ENCODE measurements at regions not wholly inside any gene's neighbourhood (a gene's known extent, or its start where the extent isn't known, plus 50 kb on each side); places are given as distances from the start of the nearest gene placed in this dataset.
"Not testable (repeated sequence)": the region's sequence is repeated elsewhere in the genome, so short reads cannot be mapped to it uniquely, and the experiment has no call there.

GRCh38 chr1:120952871-120953265 lies 63.3 kb downstream of the PPIAL4A start:
- H3K9me3 ChIP-seq; H3K36me3 ChIP-seq; H3K27me3 ChIP-seq; DNase-seq; H3K4me1 ChIP-seq; intact Hi-C loops (cut with DNase I); ATAC-seq; H3K27ac ChIP-seq: not testable (repeated sequence)
- peak overlapping the region in 3 of 12 donors; percentile 10 to 29 (median 20) for H3K4me3 ChIP-seq
- WGBS, 4 donors = 14 to 30% (median 28%) methylated on average over 10 to 18 of the region's 19 CpGs

- WGBS, 4 donors = 33 to 72% (median 45%) methylated on average over 21 of the region's 21 CpGs
- Histone ChIP-seq H3K4me3 (no peak overlapping the region), H3K27ac (no peak overlapping the region), H3K4me1 (no peaks in the 10 kb centered on the region), H3K36me3 (no peaks in the 10 kb centered on the region), H3K9me3 (no peaks in the 10 kb centered on the region), H3K27me3 (peaks cover 0 to 3% (median 0%) of the 10 kb centered on the region in 9 donors)
- ATAC-seq (no peak), DNase-seq (no peak)
- intact Hi-C loops (cut with DNase I) = no loop called here
- TF ChIP-seq CTCF (IDR thresholded peaks at IDR 0.05) = no peak
- TF ChIP-seq POLR2A (IDR thresholded peaks at IDR 0.05) = no peak
These were observed 65.2 kb downstream of the PPIAL4A start for GRCh38 chr1:120954736-120955135.

GRCh38 chr1:120955961-120956360 lies 66.4 kb downstream of the PPIAL4A start:
- ATAC-seq; intact Hi-C loops (cut with DNase I): not testable (repeated sequence)
- WGBS, 4 donors = 19 to 72% (median 54%) methylated on average over 2 of the region's 2 CpGs

GRCh38 chr1:120966018-120966417 lies 76.4 kb downstream of the PPIAL4A start:
- ATAC-seq; DNase-seq; H3K4me3 ChIP-seq; intact Hi-C loops (cut with DNase I); H3K27me3 ChIP-seq; H3K4me1 ChIP-seq; H3K27ac ChIP-seq; H3K9me3 ChIP-seq; H3K36me3 ChIP-seq: not testable (repeated sequence)
- 20 to 57% (median 38%) methylated on average over 1 to 5 of the region's 5 CpGs for whole genome bisulfite sequencing, 4 donors

More at GRCh38 chr1:120955961-120956360, 66.4 kb downstream of the PPIAL4A start:
- not testable (repeated sequence) for H3K4me1 ChIP-seq, H3K4me3 ChIP-seq, H3K27ac ChIP-seq, H3K36me3 ChIP-seq, H3K9me3 ChIP-seq, DNase-seq, H3K27me3 ChIP-seq

GRCh38 chr1:120972863-120973262 lies 83.3 kb downstream of the PPIAL4A start:
- intact Hi-C loops (cut with DNase I); H3K4me1 ChIP-seq; H3K4me3 ChIP-seq; H3K9me3 ChIP-seq; H3K27ac ChIP-seq; H3K36me3 ChIP-seq; H3K27me3 ChIP-seq: not testable (repeated sequence)
- ATAC-seq (peak; percentile 32 to 92 (median 66)), DNase-seq (peak in 1 of 5 donors; percentile 30)
- WGBS, 4 donors = 18 to 30% (median 21%) methylated on average over 1 to 2 of the region's 2 CpGs

- H3K36me3 ChIP-seq; H3K27me3 ChIP-seq; H3K27ac ChIP-seq; intact Hi-C loops (cut with DNase I); DNase-seq; H3K4me3 ChIP-seq; ATAC-seq; H3K4me1 ChIP-seq; H3K9me3 ChIP-seq: not testable (repeated sequence)
- 90 to 98% (median 97%) methylated on average over 4 of the region's 4 CpGs for WGBS, 4 donors
These were observed 84.3 kb downstream of the PPIAL4A start for GRCh38 chr1:120973836-120974235.

GRCh38 chr1:120977279-120977678 lies 87.7 kb downstream of the PPIAL4A start:
- H3K36me3 ChIP-seq; H3K27me3 ChIP-seq; ATAC-seq; H3K4me3 ChIP-seq; DNase-seq; intact Hi-C loops (cut with DNase I); H3K4me1 ChIP-seq; H3K9me3 ChIP-seq; H3K27ac ChIP-seq: not testable (repeated sequence)
- WGBS, 4 donors = 41 to 52% (median 45%) methylated on average over 2 to 6 of the region's 6 CpGs

- H3K27ac ChIP-seq; H3K4me3 ChIP-seq; H3K4me1 ChIP-seq; ATAC-seq; DNase-seq; H3K9me3 ChIP-seq; intact Hi-C loops (cut with DNase I); H3K36me3 ChIP-seq; H3K27me3 ChIP-seq: not testable (repeated sequence)
- 50 to 78% (median 69%) methylated on average over 1 to 3 of the region's 3 CpGs for WGBS, 4 donors
These were observed 92.0 kb downstream of the PPIAL4A start for GRCh38 chr1:120981489-120982094.

GRCh38 chr1:120994614-120995013 lies 105.0 kb downstream of the PPIAL4A start:
- ATAC-seq; H3K9me3 ChIP-seq; DNase-seq; H3K4me1 ChIP-seq; H3K36me3 ChIP-seq; intact Hi-C loops (cut with DNase I); H3K27ac ChIP-seq; H3K4me3 ChIP-seq; H3K27me3 ChIP-seq: not testable (repeated sequence)
- 80 to 91% (median 83%) methylated on average over 2 of the region's 2 CpGs; no CpG with 5 or more reads in 1 of the 4 donors for WGBS, 4 donors

GRCh38 chr1:120995025-120995424 lies 105.5 kb downstream of the PPIAL4A start:
- H3K27ac ChIP-seq; H3K4me3 ChIP-seq; H3K27me3 ChIP-seq; H3K9me3 ChIP-seq; intact Hi-C loops (cut with DNase I); DNase-seq; H3K4me1 ChIP-seq; H3K36me3 ChIP-seq: not testable (repeated sequence)
- WGBS, 4 donors = no CpG with 5 or more reads among the region's 1 CpG
- ATAC-seq = peak in 2 of 4 donors; percentile 39
